IMR-90 (cell line): ENCODE measurements at regions not wholly inside any gene's neighbourhood (a gene's known extent, or its start where the extent isn't known, plus 50 kb on each side); places are given as distances from the start of the nearest gene placed in this dataset.

Source experiments
- ATAC-seq: fragments of 200-7000 bp; cut with Tn5 transposase; 2 replicates; pipeline ENCODE4 v1.9.1; 2020; ENCODE audit warnings: low read depth, mild to moderate bottlenecking, moderate library complexity
- BruUV-seq: library from RNA; stranded (reverse); fragments of 400-500 nt; replicated peaks from 2 replicates; lab custom pipeline; 2021; lab: Mats Ljungman, UMichigan
- CTCF ChIA-PET: fragments of 300-600 bp; formaldehyde crosslinking; extraction: SDS; loops from one replicate; lab custom pipeline; 2021; ENCODE audit warnings: antibody characterized with exemption; lab: Yijun Ruan, JAX
- POLR2A ChIA-PET: fragments of 300-600 bp; sonication (Branson Sonifier 250); formaldehyde crosslinking; loops from one replicate; lab custom pipeline; 2022; ENCODE audit warnings: antibody characterized with exemption; ENCODE audit not compliant: unreplicated experiment; lab: Charles Lee
- DNase-seq: peaks from one replicate; pipeline ENCODE4 v3.0.0; 2013
- H2AFZ ChIP-seq: replicated peaks from 2 replicates; pipeline ENCODE3; 2013; ENCODE audit warnings: low read length, mild to moderate bottlenecking; ENCODE audit not compliant: poor library complexity
- H2AK5ac ChIP-seq: 2 replicates; pipeline ENCODE4 v1.6.1; 2013; ENCODE audit warnings: low read depth, low read length, inconsistent platforms
- H2AK9ac ChIP-seq: replicated peaks from 2 replicates; pipeline ENCODE3; 2013; ENCODE audit warnings: mild to moderate bottlenecking, low read depth, low read length, moderate library complexity; ENCODE audit not compliant: poor library complexity
- H2BK120ac ChIP-seq: 2 replicates; pipeline ENCODE4 v1.6.1; 2013; ENCODE audit warnings: low read depth, low read length, inconsistent platforms
- H2BK15ac ChIP-seq: 3 replicates; pipeline ENCODE4 v1.6.1; 2013; ENCODE audit warnings: low read depth, low read length, inconsistent platforms
- H2BK20ac ChIP-seq: 2 replicates; pipeline ENCODE4 v1.6.1; 2013; ENCODE audit warnings: low read depth, mild to moderate bottlenecking, inconsistent platforms, low read length, moderate library complexity
- H2BK5ac ChIP-seq: 2 replicates; pipeline ENCODE4 v1.6.1; 2013; ENCODE audit warnings: mild to moderate bottlenecking, low read depth, low read length, inconsistent platforms; ENCODE audit not compliant: poor library complexity, severe bottlenecking
- H3K14ac ChIP-seq: replicated peaks from 2 replicates; pipeline ENCODE4 v1.6.1; 2013; ENCODE audit warnings: low read depth, low read length, inconsistent platforms
- H3K18ac ChIP-seq: 2 replicates; pipeline ENCODE4 v1.6.1; 2013; ENCODE audit warnings: low read depth, low read length, control low read depth
- H3K23ac ChIP-seq: 2 replicates; pipeline ENCODE4 v1.6.1; 2013; ENCODE audit warnings: low read depth, low read length, inconsistent platforms
- H3K27ac ChIP-seq: 2 replicates; pipeline ENCODE4 v1.5.1; 2013; ENCODE audit warnings: mild to moderate bottlenecking, control low read depth, low read length; ENCODE audit not compliant: insufficient read depth
- H3K27me3 ChIP-seq: 2 replicates; pipeline ENCODE4 v1.6.1; 2013; ENCODE audit warnings: low read length; ENCODE audit not compliant: control insufficient read depth, insufficient read depth
- H3K36me3 ChIP-seq: 2 replicates; pipeline ENCODE4 v1.6.1; 2013; ENCODE audit warnings: low read length, mixed read lengths; ENCODE audit not compliant: control insufficient read depth, insufficient read depth
- H3K4ac ChIP-seq: 2 replicates; pipeline ENCODE4 v1.6.1; 2013; ENCODE audit warnings: low read depth, low read length, inconsistent platforms
- H3K4me1 ChIP-seq: 2 replicates; pipeline ENCODE4 v1.6.1; 2013; ENCODE audit warnings: low read length, mixed read lengths; ENCODE audit not compliant: control insufficient read depth, insufficient read depth
- H3K4me2 ChIP-seq: 2 replicates; pipeline ENCODE4 v1.6.1; 2013; ENCODE audit warnings: low read depth, mild to moderate bottlenecking, control low read depth, low read length, moderate library complexity
- H3K4me3 ChIP-seq: 2 replicates; pipeline ENCODE4 v1.5.1; 2013; ENCODE audit warnings: low read depth, mild to moderate bottlenecking, control low read depth, low read length, moderate library complexity; ENCODE audit not compliant: insufficient read depth
- H3K56ac ChIP-seq: 2 replicates; pipeline ENCODE4 v1.6.1; 2013; ENCODE audit warnings: low read length, inconsistent platforms; ENCODE audit not compliant: insufficient read depth; ENCODE audit errors: extremely low read depth
- H3K79me1 ChIP-seq, 2 experiments: 2 replicates each; pipeline ENCODE4 v1.6.1; 2013; ENCODE audit warnings: low read length in 2 of 2, inconsistent platforms in 1 of 2, low read depth in 1 of 2
- H3K9ac ChIP-seq: 2 replicates; pipeline ENCODE4 v1.6.1; 2013; ENCODE audit warnings: low read depth, low read length, control low read depth
- H3K9me1 ChIP-seq: 2 replicates; pipeline ENCODE4 v1.6.1; 2013; ENCODE audit warnings: low read length, inconsistent platforms; ENCODE audit not compliant: insufficient read depth
- H3K9me3 ChIP-seq: 2 replicates; pipeline ENCODE4 v1.6.1; 2013; ENCODE audit warnings: low read length; ENCODE audit not compliant: control insufficient read depth, insufficient read depth
- H4K20me1 ChIP-seq: 2 replicates; pipeline ENCODE4 v1.6.1; 2013; ENCODE audit warnings: low read length, inconsistent platforms; ENCODE audit not compliant: insufficient read depth
- H4K5ac ChIP-seq: 2 replicates; pipeline ENCODE4 v1.6.1; 2013; ENCODE audit warnings: mild to moderate bottlenecking, low read depth, low read length, control low read depth
- H4K8ac ChIP-seq, 2 experiments: 2 replicates each; pipeline ENCODE4 v1.6.1; 2013; ENCODE audit warnings: low read depth in 2 of 2, low read length in 2 of 2, control low read depth in 1 of 2, inconsistent platforms in 1 of 2
- H4K91ac ChIP-seq: 2 replicates; pipeline ENCODE4 v1.6.1; 2013; ENCODE audit warnings: low read depth, low read length, inconsistent platforms; ENCODE audit not compliant: insufficient read depth
- BHLHE40 ChIP-seq: fragments of 150-350 bp; IDR thresholded peaks from 2 replicates; pipeline ENCODE4 v1.6.1; 2016; ENCODE audit warnings: mild to moderate bottlenecking, low read depth, low read length
- CEBPB ChIP-seq: IDR thresholded peaks from 2 replicates; pipeline ENCODE4 v1.6.1; 2012; ENCODE audit warnings: low read depth, low read length, improper control_type of control experiment
- CHD1 ChIP-seq: IDR thresholded peaks from 2 replicates; pipeline ENCODE4 v1.6.1; 2012; ENCODE audit warnings: low read depth, low read length, improper control_type of control experiment
- FOS ChIP-seq: fragments of 150-350 bp; IDR thresholded peaks from 2 replicates; pipeline ENCODE4 v1.6.1; 2016; ENCODE audit warnings: low read depth, low read length
- MAFK ChIP-seq: IDR thresholded peaks from 2 replicates; pipeline ENCODE4 v1.6.1; 2012; ENCODE audit warnings: low read depth, low read length, improper control_type of control experiment
- MAZ ChIP-seq: IDR thresholded peaks from 2 replicates; pipeline ENCODE4 v1.6.1; 2012; ENCODE audit warnings: low read depth, mild to moderate bottlenecking, low read length, improper control_type of control experiment, moderate library complexity, borderline replicate concordance
- MXI1 ChIP-seq: IDR thresholded peaks from 2 replicates; pipeline ENCODE4 v1.6.1; 2012; ENCODE audit warnings: low read depth, mild to moderate bottlenecking, low read length, moderate library complexity, borderline replicate concordance
- NFE2L2 ChIP-seq: fragments of 150-350 bp; IDR thresholded peaks from 2 replicates; pipeline ENCODE4 v1.6.1; 2016; ENCODE audit warnings: low read depth, mild to moderate bottlenecking, low read length
- POLR2A ChIP-seq: IDR thresholded peaks from 2 replicates; pipeline ENCODE4 v1.6.1; 2012; ENCODE audit warnings: mild to moderate bottlenecking, low read depth, low read length
- RAD21 ChIP-seq: IDR thresholded peaks from 2 replicates; pipeline ENCODE4 v1.6.1; 2012; ENCODE audit warnings: low read length, improper control_type of control experiment
- RCOR1 ChIP-seq: IDR thresholded peaks from 2 replicates; pipeline ENCODE4 v1.6.1; 2012; ENCODE audit warnings: mild to moderate bottlenecking, low read length, improper control_type of control experiment; ENCODE audit not compliant: insufficient replicate concordance
- RFX5 ChIP-seq: IDR thresholded peaks from 2 replicates; pipeline ENCODE4 v1.8.0; 2012; ENCODE audit warnings: low read depth, mild to moderate bottlenecking, low read length, moderate library complexity
- SMC3 ChIP-seq: fragments of 150-350 bp; IDR thresholded peaks from 2 replicates; pipeline ENCODE4 v1.6.1; 2016; ENCODE audit warnings: low read depth, mild to moderate bottlenecking, antibody characterized with exemption, low read length, moderate library complexity
- dilution Hi-C: fragments of 300-500 bp; cut with HindIII; formaldehyde crosslinking; loops from one replicate; pipeline ENCODE4 v1.14.3; 2018; ENCODE audit warnings: low sequenced_read_pairs; ENCODE audit not compliant: unreplicated experiment
- in situ Hi-C: fragments of 300-500 bp; cut with MboI; formaldehyde crosslinking; loops from 3 replicates; pipeline ENCODE4 v1.14.3; 2019; ENCODE audit warnings: low sequenced_read_pairs, inconsistent platforms, mixed read lengths
- intact Hi-C: fragments of 100-400 bp; cut with micrococcal nuclease; formaldehyde crosslinking; loops from 2 replicates; pipeline ENCODE4 v1.10.0; 2022
- TF ChIP-seq, protein P1 (sequence below): fragments of 150-350 bp; IDR thresholded peaks from 2 replicates; pipeline ENCODE4 v1.6.1; 2017; ENCODE audit warnings: mild to moderate bottlenecking, antibody characterized with exemption, low read length, low read depth
- TF ChIP-seq, protein P2 (sequence below): conservative IDR thresholded peaks from 2 replicates; pipeline ENCODE4 v1.5.1; 2012; ENCODE audit warnings: mild to moderate bottlenecking, low read depth, low read length, improper control_type of control experiment
- TF ChIP-seq, protein P3 (sequence below): fragments of 150-350 bp; IDR thresholded peaks from 2 replicates; pipeline ENCODE4 v1.6.1; 2016; ENCODE audit warnings: low read depth, mild to moderate bottlenecking, low read length, moderate library complexity, borderline replicate concordance

DNA sequence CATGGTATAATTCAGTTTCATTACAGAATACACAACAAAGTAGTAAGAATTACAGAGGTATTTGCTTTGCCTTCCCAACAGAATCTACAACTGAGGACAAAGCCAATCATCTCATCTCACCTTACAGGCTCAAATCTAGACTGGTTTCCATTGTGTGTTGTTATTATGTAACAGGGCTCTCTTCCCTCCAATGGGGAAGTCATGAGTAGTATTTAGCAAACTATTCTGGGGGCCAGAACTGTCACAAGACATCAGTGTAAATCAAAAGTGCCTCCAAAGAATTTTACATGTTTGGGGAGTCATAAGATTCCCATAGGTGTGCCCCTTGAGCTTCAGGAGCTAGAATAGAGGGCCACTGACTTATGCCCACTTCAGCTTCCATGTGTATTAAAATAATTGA lies 187.0 kb upstream of the EDNRB start:
- no peak overlapping the region for H2BK120ac ChIP-seq
- no peak overlapping the region for H4K8ac ChIP-seq
- no TSS peak for BruUV-seq
- no peaks in the 10 kb centered on the region for H3K4me1 ChIP-seq
- no peak overlapping the region for H4K5ac ChIP-seq
- dilution Hi-C loops = no loop called here
- H3K79me1 ChIP-seq = no peaks in the 10 kb centered on the region
- H3K27ac ChIP-seq = no peak overlapping the region
- H3K56ac ChIP-seq = no peak overlapping the region
- no peaks in the 10 kb centered on the region for H3K9me3 ChIP-seq
- POLR2A ChIA-PET = no interaction called here
- H2BK15ac ChIP-seq = no peak overlapping the region
- no peak overlapping the region for H3K9ac ChIP-seq
- ATAC-seq (no peak), DNase-seq (no peak)
- in situ Hi-C loops = no loop called here
- H2BK5ac ChIP-seq = no peak overlapping the region
- H3K18ac ChIP-seq = no peak overlapping the region
- no peaks in the 10 kb centered on the region for H3K27me3 ChIP-seq
- no peak overlapping the region for H3K4me2 ChIP-seq
- no peaks in the 10 kb centered on the region for H3K36me3 ChIP-seq
- no peak overlapping the region for H3K4me3 ChIP-seq
- no peak overlapping the region for H4K91ac ChIP-seq
- no peak for TF ChIP-seq CHD1
- no peak for TF ChIP-seq RCOR1
- no peak for TF ChIP-seq MXI1
- no peak for TF ChIP-seq FOS
- no peak for TF ChIP-seq RAD21
- TF ChIP-seq RFX5 = no peak
- TF ChIP-seq SMC3 = no peak
- TF ChIP-seq NFE2L2 = no peak
- TF ChIP-seq, protein P1, sequence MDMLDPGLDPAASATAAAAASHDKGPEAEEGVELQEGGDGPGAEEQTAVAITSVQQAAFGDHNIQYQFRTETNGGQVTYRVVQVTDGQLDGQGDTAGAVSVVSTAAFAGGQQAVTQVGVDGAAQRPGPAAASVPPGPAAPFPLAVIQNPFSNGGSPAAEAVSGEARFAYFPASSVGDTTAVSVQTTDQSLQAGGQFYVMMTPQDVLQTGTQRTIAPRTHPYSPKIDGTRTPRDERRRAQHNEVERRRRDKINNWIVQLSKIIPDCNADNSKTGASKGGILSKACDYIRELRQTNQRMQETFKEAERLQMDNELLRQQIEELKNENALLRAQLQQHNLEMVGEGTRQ = no peak
- no peak for TF ChIP-seq MAFK
- TF ChIP-seq BHLHE40 = no peak
- TF ChIP-seq POLR2A = no peak
- TF ChIP-seq CEBPB = no peak
- no peak for TF ChIP-seq MAZ
- TF ChIP-seq, protein P2, sequence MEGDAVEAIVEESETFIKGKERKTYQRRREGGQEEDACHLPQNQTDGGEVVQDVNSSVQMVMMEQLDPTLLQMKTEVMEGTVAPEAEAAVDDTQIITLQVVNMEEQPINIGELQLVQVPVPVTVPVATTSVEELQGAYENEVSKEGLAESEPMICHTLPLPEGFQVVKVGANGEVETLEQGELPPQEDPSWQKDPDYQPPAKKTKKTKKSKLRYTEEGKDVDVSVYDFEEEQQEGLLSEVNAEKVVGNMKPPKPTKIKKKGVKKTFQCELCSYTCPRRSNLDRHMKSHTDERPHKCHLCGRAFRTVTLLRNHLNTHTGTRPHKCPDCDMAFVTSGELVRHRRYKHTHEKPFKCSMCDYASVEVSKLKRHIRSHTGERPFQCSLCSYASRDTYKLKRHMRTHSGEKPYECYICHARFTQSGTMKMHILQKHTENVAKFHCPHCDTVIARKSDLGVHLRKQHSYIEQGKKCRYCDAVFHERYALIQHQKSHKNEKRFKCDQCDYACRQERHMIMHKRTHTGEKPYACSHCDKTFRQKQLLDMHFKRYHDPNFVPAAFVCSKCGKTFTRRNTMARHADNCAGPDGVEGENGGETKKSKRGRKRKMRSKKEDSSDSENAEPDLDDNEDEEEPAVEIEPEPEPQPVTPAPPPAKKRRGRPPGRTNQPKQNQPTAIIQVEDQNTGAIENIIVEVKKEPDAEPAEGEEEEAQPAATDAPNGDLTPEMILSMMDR = no peak
- TF ChIP-seq, protein P3, sequence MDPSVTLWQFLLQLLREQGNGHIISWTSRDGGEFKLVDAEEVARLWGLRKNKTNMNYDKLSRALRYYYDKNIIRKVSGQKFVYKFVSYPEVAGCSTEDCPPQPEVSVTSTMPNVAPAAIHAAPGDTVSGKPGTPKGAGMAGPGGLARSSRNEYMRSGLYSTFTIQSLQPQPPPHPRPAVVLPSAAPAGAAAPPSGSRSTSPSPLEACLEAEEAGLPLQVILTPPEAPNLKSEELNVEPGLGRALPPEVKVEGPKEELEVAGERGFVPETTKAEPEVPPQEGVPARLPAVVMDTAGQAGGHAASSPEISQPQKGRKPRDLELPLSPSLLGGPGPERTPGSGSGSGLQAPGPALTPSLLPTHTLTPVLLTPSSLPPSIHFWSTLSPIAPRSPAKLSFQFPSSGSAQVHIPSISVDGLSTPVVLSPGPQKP = no peak
- no peak overlapping the region for H2AFZ ChIP-seq
- no peak overlapping the region for H3K4ac ChIP-seq
- H3K23ac ChIP-seq = no peak overlapping the region
- no peak overlapping the region for H3K14ac ChIP-seq
- H2AK9ac ChIP-seq = no peak overlapping the region
- H2BK20ac ChIP-seq = no peak overlapping the region
- intact Hi-C loops = no loop called here
- H4K20me1 ChIP-seq = no peaks in the 10 kb centered on the region
- no peak overlapping the region for H2AK5ac ChIP-seq
- no peaks in the 10 kb centered on the region for H3K9me1 ChIP-seq
- CTCF ChIA-PET = no interaction called here
